Hippocampal formation (tissue), 2 donors: ENCODE measurements at regions not wholly inside any gene's neighbourhood (a gene's known extent, or its start where the extent isn't known, plus 50 kb on each side); places are given as distances from the start of the nearest gene placed in this dataset.
"Not testable (repeated sequence)": the region's sequence is repeated elsewhere in the genome, so short reads cannot be mapped to it uniquely, and the experiment has no call there.

Experiments
- DNase-seq, 2 donors: peaks; one replicate each; lab custom pipeline; 2025; lab: John Stamatoyannopoulos, UW

- DNase-seq: no peak
These were observed 126.9 kb upstream of the GRIK3 start for GRCh38 chr1:37161171-37161570.

DNA sequence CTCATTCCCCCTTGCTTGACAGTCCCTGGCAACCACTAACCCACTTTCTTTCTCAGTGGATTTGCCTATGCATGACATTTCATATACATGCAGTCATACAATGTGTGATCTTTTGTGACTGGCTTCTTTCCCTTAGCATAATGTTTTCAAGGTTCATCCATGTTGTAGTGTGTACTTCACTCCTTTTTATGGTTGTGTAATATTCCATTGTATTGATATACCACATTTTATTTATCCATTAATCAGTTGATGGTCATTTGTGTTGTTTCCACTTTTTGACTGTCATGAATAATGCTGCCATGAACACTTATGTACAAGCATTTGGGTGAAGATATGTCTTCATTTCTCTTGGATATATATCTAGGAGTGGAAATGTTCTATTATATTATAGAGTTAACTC, 127.7 kb upstream of the GRIK3 start:
- DNase-seq: no peak

GRCh38 chr1:37166005-37166404, 131.7 kb upstream of the GRIK3 start:
- no peak for DNase-seq

GRCh38 chr1:37167479-37167878, 133.2 kb upstream of the GRIK3 start:
- no peak for DNase-seq

GRCh38 chr1:37169241-37169640, 134.9 kb upstream of the GRIK3 start:
- DNase-seq: no peak

DNA sequence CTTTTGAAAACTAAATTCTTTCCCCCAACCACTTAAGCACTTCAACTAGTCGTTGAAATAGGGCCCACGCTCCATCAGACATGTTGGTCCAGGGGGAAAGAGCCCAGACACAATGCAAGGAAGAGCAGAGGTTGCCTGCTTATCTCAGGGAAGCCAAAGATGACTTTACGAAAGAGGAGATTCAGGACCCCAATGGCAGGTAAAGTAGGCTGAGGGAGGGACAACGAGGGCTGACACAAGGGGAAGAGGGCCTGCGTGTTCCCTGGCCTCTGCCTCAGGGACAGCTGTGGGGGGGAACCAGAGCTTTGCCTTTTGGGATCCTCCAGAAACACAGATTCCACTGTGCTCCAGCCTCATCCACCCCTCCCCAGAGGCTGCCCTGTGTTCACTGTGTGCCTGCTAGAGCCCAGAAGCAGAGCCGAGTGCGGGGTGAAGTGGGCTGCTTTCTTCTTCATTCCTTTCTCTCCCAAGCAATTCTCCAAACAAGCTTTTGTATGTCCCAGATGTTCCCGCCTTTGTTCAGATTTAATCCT, 135.5 kb upstream of the GRIK3 start:
- DNase-seq: no peak

DNA sequence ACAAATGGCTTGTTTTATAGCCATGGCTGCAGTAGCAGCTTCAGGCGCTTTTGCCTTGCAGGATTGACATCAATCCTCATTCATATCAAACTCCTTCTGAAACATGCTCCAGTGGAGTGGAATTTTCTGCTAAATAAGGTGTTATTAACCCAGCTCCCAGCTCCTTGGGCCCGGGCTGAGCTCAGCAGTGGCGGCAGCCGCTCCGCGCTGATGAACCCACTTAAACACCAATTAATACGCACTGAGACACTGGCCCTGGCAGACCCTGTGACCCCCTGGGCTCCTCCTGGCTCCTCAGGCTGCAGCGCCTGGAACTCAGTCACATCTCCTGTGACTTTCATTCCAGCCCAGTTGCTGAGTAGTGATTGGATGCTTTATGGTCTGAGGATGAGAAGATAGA, 137.4 kb upstream of the GRIK3 start:
- DNase-seq: no peak

DNA sequence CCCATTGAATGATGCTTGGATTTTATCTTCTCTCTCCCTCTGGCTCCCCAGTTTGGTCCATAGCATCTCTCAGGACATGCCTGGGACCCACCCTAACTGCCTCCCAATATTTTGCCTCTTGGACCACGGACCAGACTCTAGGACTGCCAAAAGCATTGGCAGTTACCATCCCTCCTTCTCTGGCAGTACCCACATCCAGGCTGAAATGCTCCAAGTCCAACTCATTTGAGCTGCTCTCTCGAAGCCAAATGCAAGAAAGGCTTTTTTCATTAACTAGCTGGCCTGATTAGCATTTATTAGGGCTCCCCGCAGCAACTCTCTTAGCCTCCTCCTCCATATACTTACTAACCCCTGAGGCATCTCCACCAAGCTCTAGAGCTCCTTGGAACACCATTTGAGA, 140.0 kb upstream of the GRIK3 start:
- DNase-seq: no peak

GRCh38 chr1:37174876-37175275, 140.6 kb upstream of the GRIK3 start:
- DNase-seq: no peak

- no peak for DNase-seq
These were observed 141.4 kb upstream of the GRIK3 start for GRCh38 chr1:37175666-37176215.

DNA sequence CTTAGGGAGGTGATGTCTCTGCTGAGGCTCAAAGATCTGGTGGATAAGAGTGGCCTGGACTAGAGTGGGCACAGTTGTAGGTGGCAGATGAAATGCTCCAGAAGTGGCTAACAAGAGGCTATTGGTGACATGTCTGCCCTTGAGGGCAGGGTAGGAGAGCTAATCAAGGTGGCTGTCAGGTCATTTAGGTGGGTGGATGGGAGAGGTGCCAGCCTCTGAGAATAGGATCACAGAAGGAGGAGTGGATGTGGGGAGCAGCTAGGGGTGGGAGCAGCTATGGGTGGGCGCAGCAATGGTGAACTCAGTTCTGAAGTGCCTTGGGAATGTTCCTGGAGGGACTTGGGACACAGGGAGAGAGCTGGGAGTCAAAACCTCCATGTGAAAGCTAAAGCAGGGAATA, 142.0 kb upstream of the GRIK3 start:
- DNase-seq: no peak

DNA sequence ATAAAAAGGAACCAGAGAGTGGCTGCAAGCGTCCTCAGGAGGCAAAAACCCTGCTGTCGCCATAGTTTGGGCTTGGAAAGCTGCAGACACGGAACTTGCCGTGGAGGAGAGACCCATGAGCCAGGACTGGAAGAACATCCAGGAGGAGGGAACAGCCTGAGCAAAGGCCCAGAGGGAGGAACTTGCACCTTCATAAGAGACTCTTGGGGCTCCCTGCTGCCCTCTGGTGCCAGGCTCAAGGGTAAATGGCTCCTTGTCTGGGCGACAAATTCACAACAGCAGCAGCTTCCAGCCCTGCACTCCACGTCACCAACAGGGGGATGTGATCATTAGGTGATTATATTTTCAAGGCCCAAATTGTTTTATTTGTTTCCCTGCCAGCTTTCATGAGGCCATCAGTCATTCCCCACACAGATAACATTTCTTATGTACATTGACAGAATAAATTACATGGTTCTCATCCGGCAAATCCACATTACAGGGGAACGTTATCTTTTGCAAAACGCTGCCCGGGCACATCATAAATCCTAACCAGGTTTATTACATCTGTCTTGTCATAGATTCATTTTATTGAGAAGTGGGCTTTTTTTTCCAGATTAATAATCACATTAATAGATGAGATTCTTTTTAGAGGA, 143.0 kb upstream of the GRIK3 start:
- DNase-seq: no peak

- no peak for DNase-seq
These were observed 147.1 kb upstream of the GRIK3 start for GRCh38 chr1:37181425-37181824.

DNA sequence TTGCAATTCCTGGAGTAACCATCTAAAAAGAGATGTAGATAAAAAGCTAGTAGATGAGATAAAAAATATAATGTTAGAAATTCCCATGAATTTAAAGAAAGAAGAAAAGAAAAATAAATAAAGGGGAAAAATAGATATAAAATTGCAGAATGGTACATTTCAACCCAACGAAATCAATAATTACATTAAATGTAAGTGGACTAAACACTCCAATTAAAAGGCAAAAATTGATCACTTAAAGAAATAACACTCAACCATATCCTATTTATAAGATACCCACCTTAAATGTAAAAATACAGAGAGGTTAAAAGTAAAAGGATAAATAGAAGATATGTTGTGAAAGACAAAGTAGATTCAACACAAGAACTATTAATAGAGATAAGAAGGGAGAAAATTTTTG, 150.5 kb upstream of the GRIK3 start:
- DNase-seq: no peak

DNA sequence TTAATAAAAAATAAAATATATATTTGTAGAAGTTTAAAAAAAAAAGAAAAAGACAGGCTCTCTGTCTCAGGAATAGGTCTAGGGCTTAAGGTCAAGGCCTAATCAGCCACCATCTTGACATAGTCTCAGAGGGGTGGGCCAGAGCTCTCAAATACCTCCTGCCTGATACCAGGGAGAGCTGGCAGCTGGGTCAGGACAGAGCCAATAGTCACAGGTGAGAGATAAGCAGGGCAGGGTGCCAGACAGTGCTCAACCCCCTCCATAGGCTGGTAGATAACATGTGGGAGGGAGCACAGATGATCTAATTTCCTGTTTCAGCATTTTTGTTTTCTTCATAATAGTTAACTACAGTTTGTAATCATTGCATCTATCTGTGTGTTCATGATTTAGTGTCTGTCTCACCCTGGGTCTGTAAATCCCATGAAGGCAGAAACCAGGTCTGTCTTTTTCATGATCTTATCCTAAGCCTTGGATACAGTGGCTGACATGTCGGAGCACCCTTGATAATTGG, 152.0 kb upstream of the GRIK3 start:
- DNase-seq: no peak

GRCh38 chr1:37189111-37189510, 154.8 kb upstream of the GRIK3 start:
- no peak for DNase-seq

GRCh38 chr1:37197411-37197810, 163.1 kb upstream of the GRIK3 start:
- DNase-seq: no peak

DNA sequence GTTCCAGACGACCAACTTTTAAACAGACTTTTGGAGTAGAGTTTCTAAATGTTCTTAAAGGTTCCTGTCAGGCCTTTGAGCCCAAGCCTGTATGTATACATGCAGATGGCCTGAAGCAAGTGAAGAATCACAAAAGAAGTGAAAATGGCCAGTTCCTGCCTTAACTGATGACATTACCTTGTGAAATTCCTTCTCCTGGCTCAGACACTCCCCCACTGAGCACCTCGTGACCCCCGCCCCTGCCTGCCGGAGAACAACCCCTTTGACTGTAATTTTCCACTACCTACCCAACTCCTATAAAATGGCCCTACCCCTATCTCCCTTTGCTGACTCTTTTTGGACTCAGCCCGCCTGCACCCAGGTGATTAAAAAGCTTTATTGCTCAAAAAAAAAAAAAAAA, 180.0 kb upstream of the GRIK3 start:
- DNase-seq: not testable (repeated sequence)

DNA sequence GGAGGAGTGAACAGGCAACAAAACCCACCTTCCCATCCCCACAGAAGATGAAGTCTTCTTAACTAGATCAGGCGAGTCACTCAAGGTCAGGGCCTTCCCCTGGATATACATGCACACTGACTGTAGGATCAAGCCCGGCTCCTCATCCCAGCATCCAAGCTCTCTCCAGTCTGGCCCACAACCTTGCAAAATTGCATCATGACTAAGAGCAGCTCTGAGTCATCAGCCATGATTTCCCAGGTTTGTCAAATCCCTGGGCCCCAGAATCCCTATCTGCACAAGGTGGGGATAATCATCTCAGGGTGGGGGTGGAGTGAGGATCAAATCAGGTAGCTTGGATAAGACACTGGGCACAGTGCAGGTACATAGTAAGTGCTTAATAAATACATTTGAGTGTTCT, 199.3 kb upstream of the GRIK3 start:
- no peak for DNase-seq

- peak; percentile 28 to 37 for DNase-seq
These were observed 200.7 kb upstream of the GRIK3 start for GRCh38 chr1:37234941-37235418.

DNA sequence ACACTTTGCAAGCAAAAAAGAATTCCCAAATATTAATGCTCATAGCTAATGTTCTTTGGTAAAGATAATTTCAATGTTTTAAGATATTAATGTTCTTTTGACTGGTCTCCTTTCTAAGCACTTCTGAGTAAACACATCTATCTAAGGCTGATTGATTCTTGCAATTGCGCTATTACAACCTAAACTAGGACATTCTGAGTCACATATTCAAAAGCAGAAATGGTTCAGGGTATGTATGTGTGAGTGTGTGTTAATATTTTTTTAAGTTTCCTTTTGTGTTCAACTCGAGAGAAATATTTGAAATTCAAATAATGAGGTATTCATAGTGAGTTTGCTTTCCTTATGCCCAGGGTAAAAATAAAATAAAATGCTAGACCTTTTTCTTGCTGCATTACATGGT, 203.6 kb upstream of the GRIK3 start:
- no peak for DNase-seq

- no peak for DNase-seq
These were observed 204.3 kb upstream of the GRIK3 start for GRCh38 chr1:37238364-37239224.
